ENCODE measurements at regions not wholly inside any gene's neighbourhood (a gene's known extent, or its start where the extent isn't known, plus 50 kb on each side); places are given as distances from the start of the nearest gene placed in this dataset.
"Not testable (repeated sequence)": the region's sequence is repeated elsewhere in the genome, so short reads cannot be mapped to it uniquely, and the experiment has no call there.

DNA sequence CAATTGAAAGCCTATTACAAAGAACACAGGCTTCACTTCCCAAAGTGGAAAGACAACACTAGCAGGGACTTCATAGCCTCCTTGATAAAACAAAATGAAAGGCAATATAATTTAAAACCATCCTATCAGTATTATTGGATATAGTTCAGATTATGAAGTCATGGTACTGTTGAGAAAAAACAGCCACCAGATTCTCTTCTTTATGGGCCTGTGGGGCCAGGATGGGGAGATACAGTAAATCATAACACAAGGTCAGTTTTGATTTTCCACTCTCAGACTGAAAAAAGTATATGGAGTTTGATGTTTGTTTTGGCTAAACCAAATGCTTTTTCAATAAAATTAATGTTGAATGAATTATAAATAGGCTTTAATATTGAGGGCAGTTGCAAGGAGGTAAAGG, 129.1 kb downstream of the BCL2L11 start:
- no peak overlapping the region for H3K4me3 ChIP-seq (ENCODE audit: low read length)
- no peak for DNase-seq (ENCODE audit: low read depth, low spot score)

DNA sequence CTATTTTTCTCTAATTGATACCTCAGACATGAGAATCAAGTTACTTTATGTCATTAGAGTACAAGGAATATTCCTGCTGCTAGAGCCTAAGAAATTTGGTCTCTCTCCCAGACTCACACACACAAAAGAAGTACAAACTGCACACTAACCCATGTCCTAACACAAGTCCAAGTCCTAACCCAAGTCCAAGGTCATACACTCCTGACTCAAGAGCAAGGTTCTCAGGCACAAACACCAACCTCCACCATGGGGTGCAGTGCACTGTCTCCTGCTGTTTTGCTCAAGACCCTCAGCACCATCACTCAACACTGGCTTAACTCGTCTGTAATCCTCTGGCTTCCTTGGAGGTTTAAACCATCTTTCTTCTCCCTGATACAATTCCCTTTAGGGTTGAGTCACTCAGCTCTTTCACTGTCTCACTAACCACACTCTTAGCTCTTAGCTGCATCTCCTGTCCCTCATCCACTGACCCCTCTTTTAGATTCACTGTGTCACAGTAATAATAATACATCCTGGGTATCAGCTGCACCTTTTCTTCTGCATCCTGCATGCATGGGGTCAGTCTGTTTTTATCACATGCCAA, 129.8 kb downstream of the BCL2L11 start:
- no peak overlapping the region for H3K4me3 ChIP-seq (ENCODE audit: low read length)
- no peak for DNase-seq (ENCODE audit: low read depth, low spot score)

DNA sequence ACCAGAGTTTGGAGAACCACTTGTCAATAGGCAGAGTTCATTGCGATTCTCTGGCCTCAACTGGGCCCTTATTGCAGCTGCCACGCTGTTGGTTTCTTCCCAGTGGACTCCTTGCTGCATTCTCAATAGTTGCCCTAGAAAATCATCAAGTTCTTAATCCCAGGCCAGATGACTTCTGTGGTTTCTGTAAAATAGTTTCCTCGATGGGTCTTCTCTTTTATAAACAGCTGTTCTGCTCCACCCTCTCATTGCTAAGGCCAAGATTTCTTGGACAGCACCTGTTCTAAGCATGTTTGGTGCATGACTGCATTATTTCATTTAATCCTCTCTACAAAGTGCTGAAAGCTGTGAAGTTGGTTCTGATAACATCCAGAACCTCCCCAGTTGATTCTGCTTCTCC, 131.0 kb downstream of the BCL2L11 start:
- no peak overlapping the region for H3K4me3 ChIP-seq (ENCODE audit: low read length)
- DNase-seq (ENCODE audit: low read depth, low spot score) = no peak

DNA sequence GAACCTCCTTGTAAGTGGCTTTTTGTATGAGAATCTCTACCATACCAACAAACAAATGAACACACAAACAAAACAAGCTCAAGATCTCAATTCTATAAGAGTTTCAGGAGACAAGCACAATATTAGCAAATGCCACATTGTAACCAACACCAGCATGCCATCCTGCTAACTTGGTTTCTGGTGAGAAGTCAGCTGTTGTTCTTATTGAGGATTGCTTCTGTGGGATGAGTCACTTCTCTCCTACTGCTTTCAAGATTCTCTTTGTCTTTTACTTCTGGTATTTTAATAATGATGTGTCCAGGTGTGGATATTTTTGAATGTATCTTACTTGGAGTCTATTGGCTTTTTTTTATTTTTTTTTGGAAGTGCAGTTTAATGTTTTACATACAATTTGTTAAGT, 131.7 kb downstream of the BCL2L11 start:
- no peak for DNase-seq (ENCODE audit: low read depth, low spot score)
- no peak overlapping the region for H3K4me3 ChIP-seq (ENCODE audit: low read length)

DNA sequence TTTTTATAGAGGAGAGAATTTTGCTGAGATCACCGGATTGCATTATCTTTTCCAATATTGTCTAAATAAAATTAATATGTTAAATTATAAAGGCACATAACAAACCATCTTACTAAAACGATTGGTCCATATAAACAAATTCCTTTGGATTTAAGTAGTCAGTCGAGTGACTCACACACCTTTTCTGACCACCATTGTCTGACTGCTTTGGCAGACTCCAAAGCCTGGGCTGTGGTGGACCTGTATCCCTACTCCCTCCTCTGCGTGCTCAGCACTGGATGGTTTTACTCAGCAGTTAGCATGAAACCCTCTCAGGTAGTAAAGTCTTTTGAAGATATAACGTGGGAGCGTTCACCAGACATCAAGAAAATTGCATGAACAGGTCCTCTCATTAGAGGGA, 134.2 kb downstream of the BCL2L11 start:
- H3K4me3 ChIP-seq (ENCODE audit: low read length); DNase-seq (ENCODE audit: low read depth, low spot score): not testable (repeated sequence)

DNA sequence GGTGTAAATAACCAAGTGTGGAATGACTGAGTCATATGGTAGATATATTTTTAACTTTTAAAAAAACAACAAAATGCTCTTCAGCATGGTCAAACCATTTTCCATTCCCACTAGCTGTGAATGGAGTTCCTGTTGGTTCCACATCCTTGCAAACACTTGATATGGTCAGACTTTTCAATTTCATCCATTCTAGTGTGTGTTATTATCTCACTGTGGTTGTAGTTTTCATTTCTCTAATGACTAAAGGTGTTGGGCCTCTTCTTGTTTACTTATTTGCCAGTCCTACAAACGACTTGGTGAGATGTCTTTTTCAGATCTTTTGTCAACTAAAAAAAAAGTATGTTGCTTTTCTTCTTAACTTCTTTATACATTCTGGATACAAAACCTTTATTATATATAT, 135.9 kb downstream of the BCL2L11 start:
- not testable (repeated sequence) for DNase-seq (ENCODE audit: low read depth, low spot score); H3K4me3 ChIP-seq (ENCODE audit: low read length)

DNA sequence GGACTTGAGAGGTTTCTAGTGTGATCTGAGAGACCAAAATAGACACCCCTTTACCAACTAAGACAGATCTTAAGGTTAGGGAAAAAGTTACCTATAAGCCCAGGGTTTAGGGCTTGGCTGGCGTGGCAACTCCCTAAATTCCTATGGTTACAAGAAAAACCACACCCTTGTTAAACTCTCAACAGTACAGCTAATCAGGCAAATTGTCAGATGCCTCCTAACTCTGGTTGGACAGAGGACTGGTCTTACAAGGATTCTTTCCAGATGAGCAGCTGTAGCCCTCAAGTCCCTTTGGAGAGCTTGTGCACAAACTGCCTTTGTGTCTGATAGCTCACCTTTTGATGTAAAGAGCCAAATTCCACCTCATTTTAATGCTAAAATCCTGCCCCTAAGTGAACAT, 136.9 kb downstream of the BCL2L11 start:
- H3K4me3 ChIP-seq (ENCODE audit: low read length); DNase-seq (ENCODE audit: low read depth, low spot score): not testable (repeated sequence)

DNA sequence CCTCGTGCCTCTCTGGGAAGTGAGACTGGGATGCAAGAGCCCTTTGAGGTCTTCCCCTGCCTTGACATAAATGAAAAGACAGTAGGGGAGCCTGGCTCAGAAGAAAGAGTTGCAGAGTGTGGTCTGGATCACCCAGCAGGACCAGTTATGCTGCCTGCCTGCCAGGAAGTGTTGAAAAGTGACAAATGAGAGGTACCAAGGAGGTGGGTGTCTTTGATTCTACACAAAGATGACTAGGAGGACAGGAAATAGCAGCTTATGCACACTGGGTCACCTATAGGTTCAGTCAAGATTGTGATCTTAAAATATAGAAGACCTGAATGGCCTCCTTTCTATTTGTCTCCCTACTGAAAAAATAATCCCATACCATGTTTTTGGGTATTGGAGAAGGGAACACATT, 137.6 kb downstream of the BCL2L11 start:
- not testable (repeated sequence) for DNase-seq (ENCODE audit: low read depth, low spot score); H3K4me3 ChIP-seq (ENCODE audit: low read length)

DNA sequence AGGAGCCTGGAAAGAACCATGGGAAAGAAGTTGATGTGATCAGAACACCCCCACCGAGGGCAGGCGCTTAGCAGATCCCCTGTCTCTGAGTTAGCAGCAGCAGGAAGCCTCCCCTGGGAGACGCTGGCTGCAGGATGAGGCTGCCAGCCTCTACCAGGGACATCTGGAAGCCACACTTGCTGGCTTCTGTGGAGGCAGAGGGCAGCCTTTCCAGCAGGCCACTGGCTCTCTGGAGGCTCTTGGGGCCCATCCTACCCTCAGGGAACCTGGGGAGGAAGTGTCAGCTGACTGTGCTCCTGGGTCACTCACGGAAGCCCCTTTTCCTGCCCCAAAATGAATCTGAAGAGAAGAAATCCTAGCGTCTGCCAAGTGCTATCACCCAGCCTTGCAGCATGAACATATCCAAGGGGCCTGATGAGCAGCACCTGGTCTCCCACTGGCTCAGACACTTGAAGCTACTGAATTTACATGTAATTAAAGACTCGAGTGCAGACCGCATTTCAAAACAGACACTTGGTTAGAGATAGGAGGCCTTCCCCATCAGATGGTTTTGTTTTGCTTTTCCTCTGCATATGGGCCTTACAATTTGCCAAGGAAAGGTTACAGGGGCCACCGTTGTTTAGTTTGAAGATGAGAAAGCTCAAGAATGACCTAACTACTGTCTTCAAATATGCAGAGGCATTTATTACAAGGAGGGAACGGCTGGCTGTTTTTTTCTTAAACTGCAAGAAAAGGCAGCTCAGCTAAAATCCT, 142.1 kb downstream of the BCL2L11 start:
- DNase-seq (ENCODE audit: low read depth, low spot score); H3K4me3 ChIP-seq (ENCODE audit: low read length): not testable (repeated sequence)

DNA sequence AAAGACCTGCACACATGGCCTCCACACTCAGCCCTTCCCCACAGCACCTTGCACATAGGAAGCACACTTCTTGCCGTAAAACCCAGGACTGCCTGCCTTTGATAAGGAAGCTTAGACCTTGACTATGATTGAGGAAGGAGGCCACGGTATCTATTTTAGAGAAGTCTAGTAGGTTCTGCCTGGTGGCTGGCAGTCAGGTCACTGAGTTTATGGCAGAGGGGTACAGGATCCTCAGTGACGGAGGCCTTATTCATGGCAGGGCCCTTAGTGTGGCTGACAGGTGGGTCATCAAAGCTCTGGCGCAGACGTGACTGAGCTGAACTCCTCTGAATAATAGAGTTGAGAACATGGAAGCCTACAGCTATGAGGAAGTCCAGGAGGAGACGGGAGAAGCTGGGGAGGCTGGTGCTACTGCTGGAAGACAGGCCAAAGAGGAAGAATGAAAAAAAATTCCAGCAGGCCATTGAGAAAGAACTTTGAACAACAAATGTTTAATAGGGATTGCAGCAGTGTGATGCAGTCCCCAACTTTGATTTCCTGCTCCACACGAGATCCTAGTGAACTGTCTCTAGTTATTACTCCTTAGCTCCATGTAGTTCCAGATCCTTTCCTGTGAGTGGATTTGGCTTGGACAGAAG, 142.8 kb downstream of the BCL2L11 start:
- DNase-seq (ENCODE audit: low read depth, low spot score); H3K4me3 ChIP-seq (ENCODE audit: low read length): not testable (repeated sequence)

DNA sequence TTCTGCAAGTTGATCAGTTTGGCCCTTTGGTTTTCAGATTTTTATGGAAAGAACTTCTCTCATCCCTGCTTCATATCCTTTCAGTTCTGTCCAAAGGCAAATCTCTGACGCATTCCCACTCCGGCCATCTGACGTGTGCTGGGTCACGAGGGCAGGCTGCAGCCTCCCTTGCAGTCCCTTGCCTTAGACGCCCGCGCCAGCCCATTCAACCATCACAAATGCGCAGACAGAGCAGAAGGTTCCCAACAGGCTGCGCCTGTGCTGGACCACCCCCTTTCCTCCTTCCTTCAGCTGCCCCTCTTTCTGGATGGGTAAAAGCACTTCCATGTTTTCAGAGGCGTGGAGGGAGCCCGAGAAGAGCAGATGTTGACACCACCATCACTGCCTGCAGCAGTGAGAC, 144.2 kb downstream of the BCL2L11 start:
- H3K4me3 ChIP-seq (ENCODE audit: low read length); DNase-seq (ENCODE audit: low read depth, low spot score): not testable (repeated sequence)

DNA sequence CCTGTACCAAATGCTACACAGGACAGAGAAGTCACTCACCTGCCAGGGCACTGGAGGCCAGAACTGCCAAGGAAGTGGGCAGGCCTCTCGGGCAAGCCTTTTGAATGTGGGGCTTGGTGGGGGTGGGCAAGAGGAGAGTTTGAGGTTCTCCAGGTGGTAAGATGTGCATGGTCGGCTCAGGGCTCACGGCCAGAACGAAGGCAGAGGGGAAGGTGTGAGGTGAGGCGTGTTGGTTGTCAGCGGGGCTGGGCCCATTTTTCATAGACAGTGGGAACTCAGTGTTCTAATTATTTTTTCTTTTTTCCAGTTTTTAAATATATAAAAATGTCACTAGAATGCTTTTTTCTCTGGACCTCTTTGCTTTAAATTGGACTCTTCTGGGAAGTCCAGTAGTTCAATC, 145.8 kb downstream of the BCL2L11 start:
- not testable (repeated sequence) for DNase-seq (ENCODE audit: low read depth, low spot score); H3K4me3 ChIP-seq (ENCODE audit: low read length)

DNA sequence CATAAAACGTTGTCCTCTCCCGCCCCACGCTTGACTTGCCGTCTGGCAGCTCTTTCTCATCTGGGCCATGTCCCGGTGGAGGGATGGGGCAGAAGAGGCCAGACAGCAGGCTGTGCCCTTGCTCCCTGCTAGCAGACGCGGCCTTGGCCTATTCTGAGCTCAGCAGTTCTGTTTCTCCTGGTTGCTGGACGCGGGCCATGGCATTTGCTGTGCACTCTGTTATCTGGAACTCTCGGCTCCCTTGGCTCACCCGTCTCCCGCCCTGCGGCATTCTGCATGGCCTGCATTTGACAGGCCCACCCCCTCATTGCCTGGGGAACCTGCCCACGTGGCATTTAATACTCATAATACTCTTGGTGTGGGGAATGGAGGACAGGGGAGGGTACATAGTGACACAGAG, 146.3 kb downstream of the BCL2L11 start:
- not testable (repeated sequence) for H3K4me3 ChIP-seq (ENCODE audit: low read length); DNase-seq (ENCODE audit: low read depth, low spot score)

DNA sequence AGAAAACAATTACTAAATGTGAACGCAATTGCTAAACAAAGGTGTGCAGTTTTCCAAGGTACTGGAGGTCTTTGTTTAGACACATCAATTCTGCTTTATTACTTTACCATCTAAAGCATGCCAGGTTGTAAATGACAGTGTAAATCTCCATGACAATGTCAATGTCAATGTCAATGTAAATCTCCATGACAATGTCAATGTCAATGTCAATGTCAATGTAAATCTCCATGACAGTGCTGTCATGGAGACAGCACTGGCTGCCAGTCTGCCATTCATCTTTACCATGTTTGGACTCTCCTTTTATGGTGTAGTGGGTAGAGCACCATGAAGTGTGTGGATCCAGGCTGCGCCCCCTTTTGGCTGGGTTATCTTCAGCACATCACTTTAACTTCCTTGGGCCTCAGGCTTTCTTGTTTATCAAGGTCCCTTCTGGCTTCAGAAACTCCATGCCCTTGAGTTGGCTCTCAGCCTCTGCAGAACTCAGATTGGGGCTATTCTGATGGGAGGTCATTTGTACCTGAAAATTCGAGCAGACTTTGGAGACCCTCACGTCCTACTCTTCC, 149.1 kb downstream of the BCL2L11 start:
- not testable (repeated sequence) for H3K4me3 ChIP-seq (ENCODE audit: low read length); DNase-seq (ENCODE audit: low read depth, low spot score)

DNA sequence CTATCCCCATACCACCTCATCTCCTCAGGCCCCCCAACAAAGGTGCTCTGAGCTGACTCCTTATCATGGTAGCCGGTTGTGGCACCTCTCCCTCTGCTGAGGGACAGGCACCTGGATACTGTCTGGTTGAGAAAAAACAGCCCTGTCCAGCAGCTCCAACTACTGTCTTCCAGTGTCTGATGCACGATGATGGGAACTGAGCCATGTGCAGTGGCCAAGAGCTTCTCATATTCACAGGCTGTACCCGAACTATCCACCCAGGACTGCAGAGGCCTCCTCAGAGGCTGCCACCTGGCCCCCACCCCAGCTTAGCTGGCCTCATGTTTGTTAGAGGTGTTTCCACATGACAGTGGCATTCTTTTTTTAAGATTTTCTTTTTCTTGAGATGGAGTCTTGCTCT, 149.9 kb downstream of the BCL2L11 start:
- not testable (repeated sequence) for DNase-seq (ENCODE audit: low read depth, low spot score); H3K4me3 ChIP-seq (ENCODE audit: low read length)

DNA sequence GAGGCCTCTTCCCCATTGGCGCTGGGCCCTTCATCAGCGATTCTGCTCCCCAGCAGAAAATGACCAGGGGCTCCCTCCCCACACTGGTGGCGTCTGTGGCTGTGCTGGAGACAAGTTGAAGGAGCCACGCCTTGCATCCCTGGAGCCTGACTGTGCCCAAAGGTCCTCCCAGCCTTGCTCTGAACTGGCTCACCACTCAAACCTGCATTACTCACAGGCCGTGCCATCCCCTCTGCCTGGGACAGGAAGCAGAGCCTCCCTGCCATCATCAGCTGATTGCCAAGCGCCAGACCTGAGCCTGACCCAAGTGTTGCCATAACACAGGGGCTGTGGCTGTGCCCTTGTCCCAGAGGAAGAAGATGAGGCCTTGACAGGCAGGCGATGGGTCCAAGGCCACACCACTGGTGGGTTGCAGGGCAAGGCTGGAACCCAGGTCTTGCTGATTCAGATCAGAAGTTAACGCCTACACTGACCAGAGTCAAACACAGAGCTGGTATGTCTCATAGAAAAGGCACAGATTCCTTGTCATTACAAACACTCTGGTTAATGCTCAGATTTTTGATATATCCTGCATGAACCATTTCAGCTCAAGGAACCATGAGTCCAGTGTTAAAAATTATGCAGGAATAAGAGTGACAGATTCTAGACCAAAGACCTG, 151.1 kb downstream of the BCL2L11 start:
- not testable (repeated sequence) for H3K4me3 ChIP-seq (ENCODE audit: low read length); DNase-seq (ENCODE audit: low read depth, low spot score)

DNA sequence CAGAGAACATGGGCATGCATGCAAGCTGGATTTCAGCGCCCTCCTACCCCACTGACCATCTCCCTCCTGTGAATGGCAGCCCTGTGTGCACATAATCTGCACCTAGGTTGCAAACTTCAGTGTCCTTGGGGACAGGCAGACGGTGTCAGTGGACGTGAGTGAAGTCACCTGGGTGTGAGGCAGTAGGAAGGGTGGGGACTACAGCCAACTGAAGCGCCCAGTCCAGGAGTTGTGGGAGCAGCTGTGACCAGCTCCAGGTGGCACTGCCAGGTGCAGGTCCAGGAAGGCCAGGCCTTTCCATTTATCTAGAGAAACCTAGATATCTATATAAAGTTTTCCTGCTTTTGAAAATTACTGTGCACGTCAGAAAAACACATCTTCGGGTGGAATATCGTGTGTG, 152.3 kb downstream of the BCL2L11 start:
- DNase-seq (ENCODE audit: low read depth, low spot score) = not testable (repeated sequence)

DNA sequence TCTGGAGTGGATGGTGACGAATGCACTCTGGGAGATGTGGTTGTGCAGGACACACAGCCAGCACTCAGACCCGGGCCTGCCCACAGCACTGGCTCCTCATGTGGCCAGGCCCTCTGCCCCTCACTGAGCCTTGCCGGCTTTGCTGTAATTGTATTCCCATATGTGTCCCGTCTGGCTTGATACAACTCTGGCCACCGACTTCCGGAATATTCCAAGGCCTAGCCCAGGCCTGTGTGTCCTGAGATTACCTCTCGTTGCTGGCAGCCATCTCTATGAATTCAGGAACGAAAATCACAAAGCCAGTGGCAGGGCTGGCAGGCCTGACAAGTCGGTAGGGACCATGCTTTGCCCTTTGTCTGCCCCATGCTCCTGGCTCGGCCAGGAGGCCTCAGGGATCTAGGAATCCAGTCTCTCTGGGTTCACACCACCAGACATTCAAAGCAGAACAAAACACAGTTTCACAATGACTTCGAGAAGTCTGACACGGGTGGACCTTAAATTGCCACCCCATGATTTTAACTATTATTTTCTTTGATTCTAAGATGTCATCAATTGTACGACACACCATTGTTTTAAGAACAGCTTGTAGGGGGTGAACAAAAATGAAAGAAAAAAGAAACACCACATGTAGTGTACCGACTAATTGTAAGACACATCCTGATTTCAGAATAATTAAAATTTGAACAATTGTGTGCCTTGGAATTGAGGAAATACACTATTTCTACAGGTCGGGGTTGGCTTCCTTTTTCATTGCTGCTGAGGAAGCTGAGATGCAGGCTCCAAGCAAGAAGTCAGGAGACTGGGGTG, 154.5 kb downstream of the BCL2L11 start:
- H3K4me3 ChIP-seq (ENCODE audit: low read length); DNase-seq (ENCODE audit: low read depth, low spot score): not testable (repeated sequence)

More for the DNA sequence above, 152.3 kb downstream of the BCL2L11 start:
- H3K4me3 ChIP-seq (ENCODE audit: low read length) = not testable (repeated sequence)

DNA sequence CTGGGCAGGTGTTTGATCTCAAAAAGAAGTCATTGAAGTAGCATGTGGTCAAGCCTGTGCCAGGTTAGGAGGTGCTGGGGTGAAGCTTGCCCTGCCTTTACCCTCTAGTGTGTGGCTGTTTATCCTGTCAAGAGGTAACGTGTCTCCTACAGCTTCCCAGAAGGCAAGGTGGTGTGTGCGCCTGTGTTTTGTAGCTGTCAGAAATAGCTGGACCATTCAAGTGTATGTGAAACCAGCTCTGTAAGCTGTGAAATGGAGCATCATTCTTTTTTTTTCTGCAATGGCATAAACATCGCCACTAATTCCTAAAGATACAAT, 155.1 kb downstream of the BCL2L11 start:
- H3K4me3 ChIP-seq (ENCODE audit: low read length); DNase-seq (ENCODE audit: low read depth, low spot score): not testable (repeated sequence)

Measured in Jurkat, Clone E6-1 (cell line).